HFF-Myc (cell line): ENCODE measurements at regions not wholly inside any gene's neighbourhood (a gene's known extent, or its start where the extent isn't known, plus 50 kb on each side); places are given as distances from the start of the nearest gene placed in this dataset.

Source experiments
- DNase-seq: peaks from one replicate; pipeline ENCODE4 v3.0.0-alpha.2; 2011; ENCODE audit warnings: low read depth; ENCODE audit errors: extremely low read depth
- H3K4me3 ChIP-seq: replicated peaks from 2 replicates; pipeline ENCODE4 v1.5.1; 2011; ENCODE audit warnings: low read depth, mild to moderate bottlenecking, control low read depth, low read length
- CTCF ChIP-seq: IDR thresholded peaks from 2 replicates; pipeline ENCODE4 v1.5.1; 2012; ENCODE audit warnings: mild to moderate bottlenecking, low read depth, low read length, control low read depth; ENCODE audit errors: missing control alignments

- no peak for TF ChIP-seq CTCF
- DNase-seq = no peak
- H3K4me3 ChIP-seq = no peak overlapping the region
Measured at GRCh38 chr17:77474292-77474988, 333.7 kb downstream of the SEC14L1 start.

GRCh38 chr17:77475016-77475976 lies 334.5 kb downstream of the SEC14L1 start:
- no peak for TF ChIP-seq CTCF

GRCh38 chr17:77476006-77476405 lies 335.2 kb downstream of the SEC14L1 start:
- TF ChIP-seq CTCF = no peak
- DNase-seq = no peak
- no peak overlapping the region for H3K4me3 ChIP-seq

More at GRCh38 chr17:77475016-77475976, 334.5 kb downstream of the SEC14L1 start:
- no peak overlapping the region for H3K4me3 ChIP-seq
- no peak for DNase-seq

- TF ChIP-seq CTCF = no peak
- DNase-seq = no peak
- peak overlapping the region; percentile 11; the same call in 1 of the 2 replicates for H3K4me3 ChIP-seq
Measured at GRCh38 chr17:77476498-77476897, 335.7 kb downstream of the SEC14L1 start.

GRCh38 chr17:77476931-77477805 lies 336.4 kb downstream of the SEC14L1 start:
- H3K4me3 ChIP-seq = no peak overlapping the region
- TF ChIP-seq CTCF = no peak
- DNase-seq = peak; percentile 89

GRCh38 chr17:77478281-77478680 lies 337.5 kb downstream of the SEC14L1 start:
- DNase-seq = no peak
- no peak overlapping the region for H3K4me3 ChIP-seq
- no peak for TF ChIP-seq CTCF
